ENCODE measurements at regions not wholly inside any gene's neighbourhood (a gene's known extent, or its start where the extent isn't known, plus 50 kb on each side); places are given as distances from the start of the nearest gene placed in this dataset.

DNA sequence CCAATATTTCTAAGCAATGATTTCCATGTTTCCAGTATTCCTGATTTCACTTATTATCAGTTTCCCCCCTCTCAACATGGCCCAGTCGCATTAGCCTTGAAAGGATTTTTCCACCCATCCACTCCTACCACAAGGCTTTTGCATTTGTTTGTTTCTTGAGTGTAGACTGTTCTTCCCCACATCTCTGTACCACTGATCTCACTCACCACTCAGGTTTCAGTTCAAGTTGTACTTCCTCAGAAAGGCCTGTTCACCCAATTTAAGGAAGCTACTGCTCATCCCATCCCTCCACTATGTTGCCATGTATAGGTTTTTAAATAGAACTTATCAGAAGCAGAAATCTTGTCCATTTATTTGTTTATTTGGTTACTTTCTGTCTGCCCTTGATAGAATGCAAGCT lies 472.3 kb downstream of the FAM181B start:
- Histone ChIP-seq H3K9me2 (ENCODE audit: low read depth, low read length) (no peaks in the 10 kb centered on the region), H3K4me1 (ENCODE audit: insufficient read depth, low read length, severe bottlenecking) (no peaks in the 10 kb centered on the region), H3K36me3 (ENCODE audit: insufficient read depth, low read length) (no peaks in the 10 kb centered on the region), H3F3A (ENCODE audit: insufficient read depth, low read length) (no peaks in the 10 kb centered on the region), H3K9me3 (ENCODE audit: low read length) (no peaks in the 10 kb centered on the region), H2AFZ (ENCODE audit: low read length) (no peak overlapping the region), H3K4me2 (ENCODE audit: low read length) (no peak overlapping the region), H4K20me1 (ENCODE audit: insufficient read depth, low read length) (no peaks in the 10 kb centered on the region), H3K27ac (ENCODE audit: low read depth, low read length, poor library complexity, severe bottlenecking) (no peak overlapping the region), H3K79me2 (ENCODE audit: insufficient read depth, low read length) (no peaks in the 10 kb centered on the region), H3K9ac (ENCODE audit: low read length) (no peak overlapping the region), H3K4me3 (ENCODE audit: low read depth, low read length, poor library complexity, severe bottlenecking) (no peak overlapping the region), H3K27me3 (ENCODE audit: insufficient read depth, low read length) (no peaks in the 10 kb centered on the region)
- TF ChIP-seq, protein P1, sequence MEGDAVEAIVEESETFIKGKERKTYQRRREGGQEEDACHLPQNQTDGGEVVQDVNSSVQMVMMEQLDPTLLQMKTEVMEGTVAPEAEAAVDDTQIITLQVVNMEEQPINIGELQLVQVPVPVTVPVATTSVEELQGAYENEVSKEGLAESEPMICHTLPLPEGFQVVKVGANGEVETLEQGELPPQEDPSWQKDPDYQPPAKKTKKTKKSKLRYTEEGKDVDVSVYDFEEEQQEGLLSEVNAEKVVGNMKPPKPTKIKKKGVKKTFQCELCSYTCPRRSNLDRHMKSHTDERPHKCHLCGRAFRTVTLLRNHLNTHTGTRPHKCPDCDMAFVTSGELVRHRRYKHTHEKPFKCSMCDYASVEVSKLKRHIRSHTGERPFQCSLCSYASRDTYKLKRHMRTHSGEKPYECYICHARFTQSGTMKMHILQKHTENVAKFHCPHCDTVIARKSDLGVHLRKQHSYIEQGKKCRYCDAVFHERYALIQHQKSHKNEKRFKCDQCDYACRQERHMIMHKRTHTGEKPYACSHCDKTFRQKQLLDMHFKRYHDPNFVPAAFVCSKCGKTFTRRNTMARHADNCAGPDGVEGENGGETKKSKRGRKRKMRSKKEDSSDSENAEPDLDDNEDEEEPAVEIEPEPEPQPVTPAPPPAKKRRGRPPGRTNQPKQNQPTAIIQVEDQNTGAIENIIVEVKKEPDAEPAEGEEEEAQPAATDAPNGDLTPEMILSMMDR (IDR thresholded peaks at IDR 0.05; ENCODE audit: low read length): no peak
- no peak for TF ChIP-seq EZH2 (IDR thresholded peaks at IDR 0.05; ENCODE audit: borderline replicate concordance, low read length)

DNA sequence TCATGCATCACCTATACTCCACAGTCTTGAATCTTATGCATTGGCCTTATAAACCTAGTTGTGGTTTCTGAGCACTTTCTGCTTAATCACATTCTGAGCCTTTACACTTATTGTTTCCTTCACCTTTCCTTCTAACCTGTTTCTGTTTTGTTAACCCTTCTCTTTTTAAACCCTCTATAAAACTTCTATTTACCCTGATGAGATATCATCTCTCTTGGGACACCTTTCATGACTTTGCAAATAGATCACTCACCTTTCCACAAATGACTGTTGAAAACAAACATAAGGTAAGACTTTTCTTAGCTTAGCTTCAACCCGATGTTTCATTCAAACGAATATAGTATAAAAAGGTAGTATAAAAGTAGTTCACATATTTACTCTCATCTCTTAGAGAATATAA lies 483.6 kb downstream of the FAM181B start:
- no peaks in the 10 kb centered on the region for H4K20me1 ChIP-seq (ENCODE audit: insufficient read depth, low read length)
- H3F3A ChIP-seq (ENCODE audit: insufficient read depth, low read length): no peaks in the 10 kb centered on the region
- H3K9ac ChIP-seq (ENCODE audit: low read length): no peak overlapping the region
- no peak for TF ChIP-seq EZH2 (IDR thresholded peaks at IDR 0.05; ENCODE audit: borderline replicate concordance, low read length)
- TF ChIP-seq, protein P1 (IDR thresholded peaks at IDR 0.05; ENCODE audit: low read length): no peak
- H3K79me2 ChIP-seq (ENCODE audit: insufficient read depth, low read length): no peaks in the 10 kb centered on the region
- H2AFZ ChIP-seq (ENCODE audit: low read length): no peak overlapping the region
- no peaks in the 10 kb centered on the region for H3K4me1 ChIP-seq (ENCODE audit: insufficient read depth, low read length, severe bottlenecking)
- H3K4me3 ChIP-seq (ENCODE audit: low read depth, low read length, poor library complexity, severe bottlenecking): no peak overlapping the region
- no peaks in the 10 kb centered on the region for H3K9me2 ChIP-seq (ENCODE audit: low read depth, low read length)
- no peaks in the 10 kb centered on the region for H3K36me3 ChIP-seq (ENCODE audit: insufficient read depth, low read length)
- H3K4me2 ChIP-seq (ENCODE audit: low read length): no peak overlapping the region
- H3K27ac ChIP-seq (ENCODE audit: low read depth, low read length, poor library complexity, severe bottlenecking): no peak overlapping the region
- no peaks in the 10 kb centered on the region for H3K9me3 ChIP-seq (ENCODE audit: low read length)
- no peaks in the 10 kb centered on the region for H3K27me3 ChIP-seq (ENCODE audit: insufficient read depth, low read length)

DNA sequence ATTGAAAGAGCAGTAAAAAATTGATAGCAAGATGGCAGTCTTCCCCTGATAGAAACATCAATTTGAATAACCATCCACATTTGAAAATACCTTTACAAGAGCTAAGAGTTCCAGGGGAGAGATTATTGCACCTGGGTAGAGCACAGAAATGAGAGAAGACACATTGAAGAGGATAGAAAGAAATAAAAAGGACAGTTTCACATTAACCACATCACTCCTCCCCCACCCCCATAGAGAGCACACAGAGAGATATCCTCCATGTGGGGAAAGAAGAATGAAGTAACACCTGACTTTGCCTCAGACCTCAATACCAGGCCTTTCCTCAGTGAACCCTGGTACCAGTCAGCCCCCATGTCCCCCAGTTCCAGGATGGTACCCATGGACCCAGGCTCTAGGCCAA lies 486.7 kb downstream of the FAM181B start:
- Histone ChIP-seq H3K4me3 (ENCODE audit: low read depth, low read length, poor library complexity, severe bottlenecking) (no peak overlapping the region), H2AFZ (ENCODE audit: low read length) (no peak overlapping the region), H3K4me1 (ENCODE audit: insufficient read depth, low read length, severe bottlenecking) (no peaks in the 10 kb centered on the region), H3K27ac (ENCODE audit: low read depth, low read length, poor library complexity, severe bottlenecking) (no peak overlapping the region), H3K36me3 (ENCODE audit: insufficient read depth, low read length) (no peaks in the 10 kb centered on the region), H3K27me3 (ENCODE audit: insufficient read depth, low read length) (no peaks in the 10 kb centered on the region), H3K79me2 (ENCODE audit: insufficient read depth, low read length) (no peaks in the 10 kb centered on the region), H3K4me2 (ENCODE audit: low read length) (no peak overlapping the region), H4K20me1 (ENCODE audit: insufficient read depth, low read length) (no peaks in the 10 kb centered on the region), H3K9ac (ENCODE audit: low read length) (no peak overlapping the region), H3F3A (ENCODE audit: insufficient read depth, low read length) (no peaks in the 10 kb centered on the region), H3K9me2 (ENCODE audit: low read depth, low read length) (no peaks in the 10 kb centered on the region), H3K9me3 (ENCODE audit: low read length) (no peaks in the 10 kb centered on the region)
- no peak for TF ChIP-seq EZH2 (IDR thresholded peaks at IDR 0.05; ENCODE audit: borderline replicate concordance, low read length)
- TF ChIP-seq, protein P1 (IDR thresholded peaks at IDR 0.05; ENCODE audit: low read length): no peak

Measured in OCI-LY1 (cell line).